Prostate gland (tissue), 2 donors: ENCODE measurements at regions not wholly inside any gene's neighbourhood (a gene's known extent, or its start where the extent isn't known, plus 50 kb on each side); places are given as distances from the start of the nearest gene placed in this dataset.
"Not testable (repeated sequence)": the region's sequence is repeated elsewhere in the genome, so short reads cannot be mapped to it uniquely, and the experiment has no call there.

ENCODE experiments used
- DNase-seq: peaks from one replicate; pipeline ENCODE4 v3.0.0-alpha.2; 2019; ENCODE audit warnings: low spot score
- H3K27ac ChIP-seq, 2 donors: fragments of 200-600 bp; sonication (generic); 2 replicates each; pipeline ENCODE4 v1.5.1; 2017 to 2019
- H3K27me3 ChIP-seq: fragments of 200-600 bp; sonication (generic); replicated peaks from 2 replicates; pipeline ENCODE4 v1.5.1; 2019; ENCODE audit not compliant: insufficient read depth
- H3K36me3 ChIP-seq, 2 donors: fragments of 200-600 bp; sonication (generic); 1 replicate in 1 of 2; 2 replicates in 1 of 2; pipeline versions ENCODE4 v1.5.1 to v1.8.1; 2017 to 2019
- H3K4me1 ChIP-seq: fragments of 200-600 bp; sonication (generic); replicated peaks from 2 replicates; pipeline ENCODE4 v1.5.1; 2019
- H3K4me3 ChIP-seq, 2 donors: fragments of 200-600 bp; sonication (generic); 2 replicates each; pipeline ENCODE4 v1.5.1; 2017 to 2019
- H3K9me3 ChIP-seq: fragments of 200-600 bp; sonication (generic); 2 replicates; pipeline ENCODE4 v1.5.1; 2017
- CTCF ChIP-seq, 4 experiments: fragments of 200-600 bp in 2 of 4; fragments of 450-650 bp in 2 of 4; sonication (generic) in 2 of 4; IDR thresholded peaks; 1 replicate in 3 of 4; 2 replicates in 1 of 4; pipeline ENCODE4 v1.5.1; 2016 to 2019; ENCODE audit warnings: antibody characterized with exemption in 4 of 4, mild to moderate bottlenecking in 2 of 4, moderate library complexity in 2 of 4
- POLR2A ChIP-seq: fragments of 450-650 bp; IDR thresholded peaks from one replicate; pipeline ENCODE4 v1.6.1; 2016; ENCODE audit warnings: antibody characterized with exemption, mild to moderate bottlenecking
- POLR2AphosphoS5 ChIP-seq: sonication (generic); formaldehyde crosslinking; IDR thresholded peaks from one replicate; pipeline ENCODE4 v1.6.1; 2017; ENCODE audit warnings: antibody characterized with exemption
- whole genome bisulfite sequencing: methylation state at CpG from one replicate; pipeline ENCODE4 v1.1.5; 2018; 5-methylcytosine and 5-hydroxymethylcytosine counted together
- intact Hi-C: fragments of 100-400 bp; cut with DNase I; formaldehyde crosslinking; loops from one replicate; pipeline ENCODE4 v1.14.2; 2022

GRCh38 chr12:9328065-9328464 lies 119.9 kb upstream of the PZP start:
- H3K27ac ChIP-seq: no peak overlapping the region
- H3K4me3 ChIP-seq: no peak overlapping the region
- H3K36me3 ChIP-seq: no peaks in the 10 kb centered on the region
- no peak for TF ChIP-seq CTCF (IDR thresholded peaks at IDR 0.05)
- TF ChIP-seq POLR2AphosphoS5: no peak
- TF ChIP-seq POLR2A: no peak
- H3K4me1 ChIP-seq: no peaks in the 10 kb centered on the region
- DNase-seq: no peak
- intact Hi-C loops: no loop called here
- H3K27me3 ChIP-seq: no peaks in the 10 kb centered on the region
- H3K9me3 ChIP-seq: no peaks in the 10 kb centered on the region
- 69% methylated on average over 2 of the region's 2 CpGs for WGBS

GRCh38 chr12:9327320-9327719 lies 119.1 kb upstream of the PZP start:
- H3K27me3 ChIP-seq: no peaks in the 10 kb centered on the region

GRCh38 chr12:9326849-9327248 lies 118.7 kb upstream of the PZP start:
- WGBS: 95% methylated on average over 14 of the region's 14 CpGs
- H3K27ac ChIP-seq, H3K4me1 ChIP-seq, H3K9me3 ChIP-seq, intact Hi-C loops, H3K36me3 ChIP-seq, DNase-seq, H3K4me3 ChIP-seq, H3K27me3 ChIP-seq: not testable (repeated sequence)

More at GRCh38 chr12:9327320-9327719, 119.1 kb upstream of the PZP start:
- TF ChIP-seq POLR2A (no peak), POLR2AphosphoS5 (no peak), CTCF (IDR thresholded peaks at IDR 0.05) (no peak)
- DNase-seq: no peak
- no peaks in the 10 kb centered on the region for H3K4me1 ChIP-seq
- H3K27ac ChIP-seq: no peak overlapping the region
- intact Hi-C loops: no loop called here
- no peaks in the 10 kb centered on the region for H3K36me3 ChIP-seq
- H3K4me3 ChIP-seq: no peak overlapping the region
- 87% methylated on average over 5 of the region's 5 CpGs for WGBS
- no peaks in the 10 kb centered on the region for H3K9me3 ChIP-seq

GRCh38 chr12:9326085-9326484 lies 117.9 kb upstream of the PZP start:
- Histone ChIP-seq H3K4me3 (no peak overlapping the region), H3K27me3 (no peaks in the 10 kb centered on the region), H3K36me3 (no peaks in the 10 kb centered on the region), H3K27ac (no peak overlapping the region), H3K9me3 (no peaks in the 10 kb centered on the region), H3K4me1 (no peaks in the 10 kb centered on the region)
- DNase-seq: no peak
- no peak for TF ChIP-seq CTCF (IDR thresholded peaks at IDR 0.05)
- TF ChIP-seq POLR2A: no peak
- no peak for TF ChIP-seq POLR2AphosphoS5
- WGBS: 61% methylated on average over 12 of the region's 12 CpGs
- intact Hi-C loops: no loop called here

- Histone ChIP-seq H3K27me3 (no peaks in the 10 kb centered on the region), H3K36me3 (no peaks in the 10 kb centered on the region), H3K27ac (no peak overlapping the region), H3K4me3 (no peak overlapping the region), H3K9me3 (no peaks in the 10 kb centered on the region), H3K4me1 (no peaks in the 10 kb centered on the region)
- DNase-seq: no peak
- WGBS: 90% methylated on average over 10 of the region's 10 CpGs
- intact Hi-C loops: no loop called here
- TF ChIP-seq POLR2AphosphoS5 (no peak), CTCF (IDR thresholded peaks at IDR 0.05) (no peak), POLR2A (no peak)
Observed at GRCh38 chr12:9325471-9325870, 117.3 kb upstream of the PZP start.
